ENCODE measurements at regions not wholly inside any gene's neighbourhood (a gene's known extent, or its start where the extent isn't known, plus 50 kb on each side); places are given as distances from the start of the nearest gene placed in this dataset.

DNA sequence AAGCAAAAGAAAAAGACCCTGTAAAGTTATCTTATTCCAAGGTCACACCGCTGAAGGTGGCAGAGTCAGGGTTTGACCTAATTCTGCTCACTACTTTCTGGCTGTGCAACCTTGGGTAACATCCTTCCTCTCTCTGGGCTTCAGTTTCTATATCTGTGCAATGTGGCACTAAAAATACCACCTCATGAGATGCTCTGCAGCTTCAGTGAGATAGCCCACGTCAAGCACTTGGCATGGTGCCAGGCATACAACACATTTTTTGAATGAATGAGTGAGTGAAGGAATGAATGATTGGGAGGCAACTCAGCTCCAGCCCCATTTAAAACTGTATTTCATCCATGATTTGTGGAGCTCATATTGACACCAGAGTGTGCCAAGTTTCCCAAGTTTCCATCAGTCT lies 62.3 kb downstream of the FOXI1 start:
- Histone ChIP-seq H3K27ac (ENCODE audit: low read depth, low read length, poor library complexity, severe bottlenecking) (no peak overlapping the region), H3K27me3 (replicated peaks; ENCODE audit: insufficient read depth, low read depth, low read length, poor library complexity) (no peaks in the 10 kb centered on the region), H3K4me1 (ENCODE audit: insufficient read depth, low read length, poor library complexity, severe bottlenecking) (no peaks in the 10 kb centered on the region), H3K36me3 (ENCODE audit: insufficient read depth, low read length, poor library complexity, severe bottlenecking) (no peaks in the 10 kb centered on the region), H3K9me3 (ENCODE audit: low read depth, low read length, poor library complexity, severe bottlenecking) (no peaks in the 10 kb centered on the region), H3K4me3 (ENCODE audit: low read depth, low read length, poor library complexity, severe bottlenecking) (no peak overlapping the region)
- intact Hi-C loops (cut with micrococcal nuclease; ENCODE audit: unreplicated experiment): no loop called here
- ChIA-PET POLR2A (ENCODE audit: low non-redundant PET) (interaction anchor here (0.6 to 0.7 kb wide), 2 partner anchors 19 to 422 kb away, joined by 4 to 5 read pairs; no protein-coding TSS in a partner anchor), CTCF (no interaction called here)
- BruUV-seq (replicated peaks): no TSS peak
- no peak for DNase-seq (ENCODE audit: low spot score)
- TF ChIP-seq, protein P1, sequence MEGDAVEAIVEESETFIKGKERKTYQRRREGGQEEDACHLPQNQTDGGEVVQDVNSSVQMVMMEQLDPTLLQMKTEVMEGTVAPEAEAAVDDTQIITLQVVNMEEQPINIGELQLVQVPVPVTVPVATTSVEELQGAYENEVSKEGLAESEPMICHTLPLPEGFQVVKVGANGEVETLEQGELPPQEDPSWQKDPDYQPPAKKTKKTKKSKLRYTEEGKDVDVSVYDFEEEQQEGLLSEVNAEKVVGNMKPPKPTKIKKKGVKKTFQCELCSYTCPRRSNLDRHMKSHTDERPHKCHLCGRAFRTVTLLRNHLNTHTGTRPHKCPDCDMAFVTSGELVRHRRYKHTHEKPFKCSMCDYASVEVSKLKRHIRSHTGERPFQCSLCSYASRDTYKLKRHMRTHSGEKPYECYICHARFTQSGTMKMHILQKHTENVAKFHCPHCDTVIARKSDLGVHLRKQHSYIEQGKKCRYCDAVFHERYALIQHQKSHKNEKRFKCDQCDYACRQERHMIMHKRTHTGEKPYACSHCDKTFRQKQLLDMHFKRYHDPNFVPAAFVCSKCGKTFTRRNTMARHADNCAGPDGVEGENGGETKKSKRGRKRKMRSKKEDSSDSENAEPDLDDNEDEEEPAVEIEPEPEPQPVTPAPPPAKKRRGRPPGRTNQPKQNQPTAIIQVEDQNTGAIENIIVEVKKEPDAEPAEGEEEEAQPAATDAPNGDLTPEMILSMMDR (conservative IDR thresholded peaks at IDR 0.05; ENCODE audit: low read depth, low read length): no peak
- no peak for TF ChIP-seq EZH2 (IDR thresholded peaks at IDR 0.05; ENCODE audit: borderline replicate concordance, low read depth, low read length, poor library complexity, severe bottlenecking)

DNA sequence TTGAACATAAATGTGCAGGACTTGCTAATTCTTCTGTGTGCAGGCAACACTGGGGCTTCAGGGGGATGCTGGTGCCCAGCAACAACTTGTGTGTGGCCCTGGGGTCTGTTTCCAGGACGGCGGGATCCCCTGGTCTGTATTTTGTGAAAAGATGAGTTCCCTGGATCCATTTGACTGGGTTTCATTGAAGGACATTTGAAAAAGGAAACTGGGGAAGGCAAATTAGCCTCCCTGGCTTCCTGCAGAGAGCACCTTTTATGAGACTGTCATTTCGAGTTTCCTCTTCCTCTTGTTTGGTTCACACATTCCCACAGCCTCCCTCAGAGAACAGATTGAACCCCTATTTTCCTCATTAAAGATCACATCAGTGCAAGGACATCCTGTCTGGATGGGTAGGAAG lies 63.1 kb downstream of the FOXI1 start:
- intact Hi-C loops (cut with micrococcal nuclease; ENCODE audit: unreplicated experiment): no loop called here
- H3K27me3 ChIP-seq (replicated peaks; ENCODE audit: insufficient read depth, low read depth, low read length, poor library complexity): no peaks in the 10 kb centered on the region
- no peak overlapping the region for H3K27ac ChIP-seq (ENCODE audit: low read depth, low read length, poor library complexity, severe bottlenecking)
- BruUV-seq (replicated peaks): no TSS peak
- ChIA-PET CTCF (no interaction called here), POLR2A (ENCODE audit: low non-redundant PET) (interaction anchor here (0.6 kb wide), 1 partner anchor 20 kb away, joined by 4 read pairs; no protein-coding TSS in a partner anchor)
- no peaks in the 10 kb centered on the region for H3K4me1 ChIP-seq (ENCODE audit: insufficient read depth, low read length, poor library complexity, severe bottlenecking)
- H3K4me3 ChIP-seq (ENCODE audit: low read depth, low read length, poor library complexity, severe bottlenecking): no peak overlapping the region
- DNase-seq (ENCODE audit: low spot score): no peak
- TF ChIP-seq, protein P1 (conservative IDR thresholded peaks at IDR 0.05; ENCODE audit: low read depth, low read length): no peak
- no peak for TF ChIP-seq EZH2 (IDR thresholded peaks at IDR 0.05; ENCODE audit: borderline replicate concordance, low read depth, low read length, poor library complexity, severe bottlenecking)
- no peaks in the 10 kb centered on the region for H3K36me3 ChIP-seq (ENCODE audit: insufficient read depth, low read length, poor library complexity, severe bottlenecking)
- H3K9me3 ChIP-seq (ENCODE audit: low read depth, low read length, poor library complexity, severe bottlenecking): no peaks in the 10 kb centered on the region

DNA sequence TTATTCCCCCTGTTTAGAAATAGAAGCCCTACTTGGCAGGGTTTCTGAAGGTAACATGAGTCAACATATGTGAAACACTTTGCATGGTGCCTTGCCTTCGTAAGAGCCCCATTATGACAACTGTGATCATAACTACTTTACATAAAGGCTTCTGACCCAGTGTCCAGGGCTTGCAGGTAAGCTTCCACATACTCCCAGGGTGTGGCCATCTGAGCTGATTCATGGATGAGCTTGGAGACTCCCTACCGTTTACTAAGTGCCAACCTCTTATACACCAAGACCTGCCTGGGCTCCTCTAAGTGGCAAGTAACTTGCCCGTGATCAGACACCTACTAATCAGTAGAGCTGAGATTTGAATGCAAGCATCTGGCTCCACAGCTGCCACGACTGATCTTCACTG lies 62.8 kb upstream of the C5orf58 start:
- no peak overlapping the region for H3K4me3 ChIP-seq (ENCODE audit: low read depth, low read length, poor library complexity, severe bottlenecking)
- no peaks in the 10 kb centered on the region for H3K4me1 ChIP-seq (ENCODE audit: insufficient read depth, low read length, poor library complexity, severe bottlenecking)
- H3K36me3 ChIP-seq (ENCODE audit: insufficient read depth, low read length, poor library complexity, severe bottlenecking): no peaks in the 10 kb centered on the region
- intact Hi-C loops (cut with micrococcal nuclease; ENCODE audit: unreplicated experiment): no loop called here
- no peak for TF ChIP-seq EZH2 (IDR thresholded peaks at IDR 0.05; ENCODE audit: borderline replicate concordance, low read depth, low read length, poor library complexity, severe bottlenecking)
- TF ChIP-seq, protein P1 (conservative IDR thresholded peaks at IDR 0.05; ENCODE audit: low read depth, low read length): no peak
- no TSS peak for BruUV-seq (replicated peaks)
- no peaks in the 10 kb centered on the region for H3K9me3 ChIP-seq (ENCODE audit: low read depth, low read length, poor library complexity, severe bottlenecking)
- H3K27ac ChIP-seq (ENCODE audit: low read depth, low read length, poor library complexity, severe bottlenecking): no peak overlapping the region
- ChIA-PET POLR2A (ENCODE audit: low non-redundant PET) (no interaction called here), CTCF (no interaction called here)
- no peak for DNase-seq (ENCODE audit: low spot score)
- no peaks in the 10 kb centered on the region for H3K27me3 ChIP-seq (replicated peaks; ENCODE audit: insufficient read depth, low read depth, low read length, poor library complexity)
